ENCODE measurements at regions not wholly inside any gene's neighbourhood (a gene's known extent, or its start where the extent isn't known, plus 50 kb on each side); places are given as distances from the start of the nearest gene placed in this dataset.

GRCh38 chr3:118468801-118469200 lies 565.8 kb downstream of the IGSF11 start:
- TF ChIP-seq ZNF70 (CRISPR knock-in tag; IDR thresholded peaks at IDR 0.05) (no peak), ZFP3 (CRISPR knock-in tag; IDR thresholded peaks at IDR 0.05) (no peak), BACH2 (CRISPR knock-in tag; IDR thresholded peaks at IDR 0.05; ENCODE audit: borderline replicate concordance) (no peak), ZFP30 (CRISPR knock-in tag; IDR thresholded peaks at IDR 0.05) (no peak), RARB (CRISPR knock-in tag; IDR thresholded peaks at IDR 0.05) (no peak), ISL1 (CRISPR knock-in tag; IDR thresholded peaks at IDR 0.05) (no peak), PPARA (CRISPR knock-in tag; IDR thresholded peaks at IDR 0.05; ENCODE audit: borderline replicate concordance) (no peak), OSR1 (CRISPR knock-in tag; IDR thresholded peaks at IDR 0.05) (no peak)
- TF ChIP-seq, protein P1, sequence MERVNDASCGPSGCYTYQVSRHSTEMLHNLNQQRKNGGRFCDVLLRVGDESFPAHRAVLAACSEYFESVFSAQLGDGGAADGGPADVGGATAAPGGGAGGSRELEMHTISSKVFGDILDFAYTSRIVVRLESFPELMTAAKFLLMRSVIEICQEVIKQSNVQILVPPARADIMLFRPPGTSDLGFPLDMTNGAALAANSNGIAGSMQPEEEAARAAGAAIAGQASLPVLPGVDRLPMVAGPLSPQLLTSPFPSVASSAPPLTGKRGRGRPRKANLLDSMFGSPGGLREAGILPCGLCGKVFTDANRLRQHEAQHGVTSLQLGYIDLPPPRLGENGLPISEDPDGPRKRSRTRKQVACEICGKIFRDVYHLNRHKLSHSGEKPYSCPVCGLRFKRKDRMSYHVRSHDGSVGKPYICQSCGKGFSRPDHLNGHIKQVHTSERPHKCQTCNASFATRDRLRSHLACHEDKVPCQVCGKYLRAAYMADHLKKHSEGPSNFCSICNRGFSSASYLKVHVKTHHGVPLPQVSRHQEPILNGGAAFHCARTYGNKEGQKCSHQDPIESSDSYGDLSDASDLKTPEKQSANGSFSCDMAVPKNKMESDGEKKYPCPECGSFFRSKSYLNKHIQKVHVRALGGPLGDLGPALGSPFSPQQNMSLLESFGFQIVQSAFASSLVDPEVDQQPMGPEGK (CRISPR knock-in tag; IDR thresholded peaks at IDR 0.05; ENCODE audit: borderline replicate concordance): no peak
- TF ChIP-seq, protein P2, sequence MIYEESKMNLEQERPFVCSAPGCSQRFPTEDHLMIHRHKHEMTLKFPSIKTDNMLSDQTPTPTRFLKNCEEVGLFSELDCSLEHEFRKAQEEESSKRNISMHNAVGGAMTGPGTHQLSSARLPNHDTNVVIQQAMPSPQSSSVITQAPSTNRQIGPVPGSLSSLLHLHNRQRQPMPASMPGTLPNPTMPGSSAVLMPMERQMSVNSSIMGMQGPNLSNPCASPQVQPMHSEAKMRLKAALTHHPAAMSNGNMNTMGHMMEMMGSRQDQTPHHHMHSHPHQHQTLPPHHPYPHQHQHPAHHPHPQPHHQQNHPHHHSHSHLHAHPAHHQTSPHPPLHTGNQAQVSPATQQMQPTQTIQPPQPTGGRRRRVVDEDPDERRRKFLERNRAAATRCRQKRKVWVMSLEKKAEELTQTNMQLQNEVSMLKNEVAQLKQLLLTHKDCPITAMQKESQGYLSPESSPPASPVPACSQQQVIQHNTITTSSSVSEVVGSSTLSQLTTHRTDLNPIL (CRISPR knock-in tag; IDR thresholded peaks at IDR 0.05; ENCODE audit: low read depth): no peak

Measured in SK-N-SH treated with all-trans-retinoic acid at 6 μM for 48 hours (cell line).